ENCODE measurements at regions not wholly inside any gene's neighbourhood (a gene's known extent, or its start where the extent isn't known, plus 50 kb on each side); places are given as distances from the start of the nearest gene placed in this dataset.

GRCh38 chr16:7182510-7183109, 150.0 kb upstream of the RBFOX1 start:
- DNase-seq = no peak

DNA sequence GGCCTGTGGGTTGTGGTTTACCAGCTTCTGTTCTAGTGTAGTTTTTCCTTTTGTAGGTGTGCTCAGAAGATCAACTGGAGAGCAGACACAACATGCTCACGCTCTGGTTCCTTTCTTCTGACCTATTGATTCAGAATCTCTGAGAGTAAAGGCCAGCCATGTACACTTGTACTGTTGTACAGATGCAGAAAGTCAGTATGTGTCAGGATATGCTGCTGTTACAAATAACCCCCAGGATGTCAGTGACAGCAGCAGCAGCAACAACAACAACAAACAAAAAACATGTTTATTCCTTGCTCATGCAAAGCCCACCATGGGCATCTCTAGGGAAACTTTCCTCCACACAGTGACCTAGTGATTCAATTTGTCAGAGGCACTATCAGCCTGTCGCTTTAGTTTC, 154.8 kb upstream of the RBFOX1 start:
- no peak for DNase-seq

DNA sequence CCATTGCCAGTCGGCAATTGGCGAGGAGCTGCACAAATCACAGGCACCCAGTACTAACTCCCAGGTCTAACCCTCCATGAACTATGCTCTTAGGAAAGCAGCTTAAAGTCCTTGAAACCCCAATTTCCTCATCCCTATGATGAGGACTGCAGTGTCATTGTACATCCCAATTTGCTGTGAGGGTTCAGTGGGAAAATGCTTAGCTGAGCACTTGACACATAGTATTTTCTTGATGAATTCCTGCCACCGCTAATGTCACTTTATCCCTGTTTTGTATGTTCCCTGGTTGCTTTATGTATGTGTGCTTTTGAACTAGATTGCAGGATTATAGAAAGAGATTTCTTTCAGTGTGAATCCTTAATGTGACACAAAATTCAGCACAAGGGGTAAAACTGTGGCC, 161.5 kb upstream of the RBFOX1 start:
- no peak for DNase-seq

- DNase-seq = no peak
These were observed 165.0 kb upstream of the RBFOX1 start for GRCh38 chr16:7167626-7168025.

- no peak for DNase-seq
These were observed 170.8 kb upstream of the RBFOX1 start for GRCh38 chr16:7161891-7162290.

GRCh38 chr16:7160093-7160492, 172.6 kb upstream of the RBFOX1 start:
- DNase-seq = no peak

GRCh38 chr16:7158481-7158880, 174.2 kb upstream of the RBFOX1 start:
- no peak for DNase-seq

GRCh38 chr16:7150230-7150629, 182.4 kb upstream of the RBFOX1 start:
- DNase-seq = no peak

DNA sequence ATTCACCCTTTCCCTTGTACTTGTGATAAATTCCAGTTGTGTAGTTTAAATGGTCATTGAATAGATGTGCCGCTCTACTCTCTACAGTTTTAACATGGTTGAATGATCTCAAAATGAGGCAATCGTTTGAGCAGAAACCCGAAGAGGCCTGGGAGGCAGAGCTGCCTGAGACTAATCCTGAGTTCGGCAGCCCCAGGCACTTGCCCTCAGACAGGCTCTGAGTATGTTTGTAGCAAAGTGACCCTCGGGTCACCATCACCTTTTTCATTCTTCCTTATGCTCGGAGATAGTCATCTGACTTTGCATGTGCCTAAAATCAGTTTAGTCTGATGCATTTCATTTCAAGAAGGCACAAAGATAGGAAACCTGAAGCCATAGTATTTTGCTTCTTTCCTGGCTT, 184.0 kb upstream of the RBFOX1 start:
- no peak for DNase-seq

DNA sequence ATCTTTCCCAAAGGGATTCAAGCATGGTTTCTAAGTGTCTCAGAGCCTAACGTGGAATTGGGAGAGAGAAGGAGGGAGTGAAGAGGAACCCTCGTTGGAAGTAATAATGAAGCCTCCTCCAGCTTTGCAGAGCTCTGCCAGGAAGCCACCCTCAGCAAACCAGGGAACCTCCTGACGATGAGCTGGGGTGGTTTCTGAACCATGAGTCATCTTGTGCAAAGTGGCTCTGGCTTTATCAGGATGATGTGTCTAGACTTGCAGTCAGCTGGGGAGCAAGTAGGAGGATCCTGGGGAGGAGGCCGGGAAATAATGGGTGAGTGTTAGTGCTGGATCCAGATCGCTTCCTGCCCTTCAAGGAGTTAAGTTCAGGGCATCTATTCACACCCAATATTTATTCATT, 191.7 kb upstream of the RBFOX1 start:
- no peak for DNase-seq

DNA sequence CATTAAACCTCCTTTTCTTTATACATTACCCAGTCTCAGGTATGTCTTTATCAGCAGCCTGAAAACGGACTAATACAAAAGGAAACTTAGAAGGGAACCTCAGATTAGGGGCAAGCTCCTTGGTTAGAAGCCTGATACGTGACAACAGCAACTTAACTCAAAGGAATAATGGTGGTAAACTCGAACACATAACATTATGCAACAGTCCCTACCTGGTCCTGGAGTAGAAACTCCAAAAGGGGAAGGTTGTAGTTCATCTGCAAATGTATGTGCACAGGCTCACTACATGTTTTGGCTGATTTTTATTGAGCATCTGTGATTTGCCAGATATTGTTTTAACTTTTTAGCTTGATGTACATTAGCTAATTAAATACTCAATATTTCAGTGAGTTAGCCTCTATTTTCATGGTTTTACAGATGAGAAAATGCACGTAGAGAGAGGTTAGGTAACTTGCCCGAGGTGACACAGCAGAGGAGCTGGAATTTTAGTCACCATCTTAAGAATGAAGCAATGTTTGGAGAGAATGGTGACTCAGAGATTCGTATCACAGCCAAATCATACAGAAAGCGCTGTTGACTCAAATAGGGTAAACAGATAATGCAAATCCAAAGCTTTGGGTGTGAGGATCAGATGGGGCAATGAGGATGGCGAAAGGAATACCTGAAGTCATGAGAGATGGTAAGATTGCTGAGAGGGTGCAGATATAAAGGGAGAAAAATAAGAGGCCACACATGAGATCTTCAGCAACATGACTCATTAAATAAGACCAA, 194.9 kb upstream of the RBFOX1 start:
- DNase-seq = no peak

DNA sequence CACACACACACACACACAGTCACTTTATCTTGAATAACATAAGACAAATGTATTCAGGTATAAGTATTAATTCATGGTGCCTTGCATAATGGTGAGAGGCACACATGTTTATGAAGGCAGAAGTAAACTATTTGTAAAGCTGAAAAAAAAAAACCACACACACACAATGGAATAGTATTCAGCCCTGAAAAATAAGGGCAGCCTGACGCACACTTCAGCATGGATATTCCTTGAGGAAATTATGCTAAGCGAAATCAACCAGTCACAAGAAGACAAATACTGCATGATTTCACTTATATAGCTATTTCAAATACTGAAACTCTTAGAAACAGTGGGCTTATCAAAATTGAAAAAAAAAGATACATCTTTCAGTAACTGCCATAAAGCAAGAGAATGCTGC, 200.2 kb upstream of the RBFOX1 start:
- DNase-seq = no peak

DNA sequence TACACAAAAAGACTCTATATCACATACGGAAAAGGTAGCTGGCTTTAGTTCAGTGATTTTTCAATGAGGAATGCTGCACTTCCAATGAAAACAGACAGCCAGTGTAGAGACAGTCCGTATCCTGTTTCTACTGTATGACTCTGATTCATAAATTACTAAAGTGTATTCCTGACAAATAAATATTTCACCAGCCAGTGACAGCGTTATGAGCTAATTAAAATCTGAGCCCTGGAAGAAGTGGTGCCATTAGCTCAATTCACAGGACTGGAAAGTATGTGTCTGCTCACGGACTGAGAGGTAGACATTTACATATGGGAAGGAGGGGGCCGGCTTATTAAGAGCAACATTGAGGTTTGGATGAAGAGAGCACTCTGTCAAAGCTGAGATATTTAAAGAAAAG, 207.9 kb upstream of the RBFOX1 start:
- no peak for DNase-seq

DNA sequence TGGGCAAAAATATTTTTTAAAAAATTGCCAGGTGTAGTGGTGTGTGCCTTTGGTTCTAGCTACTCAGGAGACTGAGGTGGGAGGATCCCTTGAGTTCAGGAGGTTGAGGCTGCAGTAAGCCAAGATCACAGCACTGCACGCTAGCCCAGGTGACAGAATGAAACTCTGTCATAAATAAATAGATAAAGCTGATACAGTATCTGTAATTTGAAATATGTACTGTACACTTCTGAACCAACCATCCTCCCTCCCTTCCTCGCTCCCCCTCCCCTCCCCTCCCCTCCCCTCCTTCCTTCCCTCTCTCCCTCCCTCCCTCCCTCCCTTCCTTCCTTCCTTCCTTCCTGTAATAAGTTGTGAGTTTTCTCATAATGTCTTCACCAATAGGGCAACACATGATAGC, 208.4 kb upstream of the RBFOX1 start:
- no peak for DNase-seq

DNA sequence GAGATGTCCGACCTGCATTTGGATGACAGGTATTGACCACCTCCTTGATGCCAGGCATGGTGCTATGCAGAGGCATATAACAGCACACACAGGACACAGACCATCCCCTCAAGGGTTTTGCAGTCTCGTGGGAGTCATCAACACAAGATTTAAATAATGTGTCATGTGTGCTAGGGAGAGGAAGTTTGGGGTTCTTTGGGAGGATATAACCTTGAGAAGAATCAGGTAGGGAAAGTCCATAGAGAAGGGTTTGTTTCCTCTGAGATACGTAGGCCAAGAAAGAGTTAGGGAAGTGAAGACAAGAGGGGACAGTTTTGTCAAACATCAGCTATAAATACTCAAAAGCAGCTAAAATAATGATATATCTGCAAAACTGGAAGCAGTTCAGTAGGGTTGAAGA, 215.9 kb upstream of the RBFOX1 start:
- DNase-seq = no peak

GRCh38 chr16:7115898-7116297, 216.7 kb upstream of the RBFOX1 start:
- no peak for DNase-seq

GRCh38 chr16:7113949-7114348, 218.7 kb upstream of the RBFOX1 start:
- no peak for DNase-seq

GRCh38 chr16:7113395-7113794, 219.2 kb upstream of the RBFOX1 start:
- DNase-seq = no peak

DNA sequence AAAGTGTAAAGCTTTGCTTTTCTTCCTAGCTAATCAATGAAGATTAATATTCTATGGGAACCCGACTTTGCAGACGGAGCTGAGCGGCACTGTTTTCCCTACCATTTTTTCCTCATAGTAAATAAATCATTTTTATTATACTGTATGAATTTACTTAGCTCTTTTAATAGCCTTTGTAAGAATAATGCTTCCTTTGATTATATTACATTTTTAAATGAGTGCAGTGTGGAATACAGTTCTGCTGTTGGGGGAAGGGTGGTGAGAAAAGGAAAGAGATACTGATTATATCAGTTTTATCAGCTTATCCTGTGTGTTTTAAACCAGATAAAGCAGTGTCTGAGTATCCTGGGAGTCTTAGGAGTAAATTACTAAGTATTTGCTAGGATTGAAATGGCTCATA, 221.4 kb upstream of the RBFOX1 start:
- no peak for DNase-seq

- no peak for DNase-seq
These were observed 225.2 kb upstream of the RBFOX1 start for GRCh38 chr16:7107436-7107835.

DNA sequence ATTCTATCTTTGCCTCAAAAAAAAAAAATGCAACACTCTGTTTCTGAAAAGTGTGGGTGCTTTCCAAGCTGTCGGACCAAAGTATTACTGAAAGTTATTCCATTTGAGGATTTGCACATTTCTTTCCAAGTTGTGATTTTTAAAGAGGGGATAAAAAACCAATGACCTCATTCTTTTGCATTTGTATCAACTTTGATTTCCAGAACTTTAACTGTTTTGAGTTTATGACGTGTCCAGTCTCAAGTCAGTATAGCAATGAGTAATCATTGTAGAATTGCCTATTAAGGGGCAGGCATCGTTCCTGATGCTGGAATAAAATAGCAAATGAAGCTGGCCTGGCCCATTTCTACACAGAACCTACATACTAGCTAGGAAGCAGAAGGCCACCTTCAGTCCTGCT, 229.6 kb upstream of the RBFOX1 start:
- no peak for DNase-seq

DNA sequence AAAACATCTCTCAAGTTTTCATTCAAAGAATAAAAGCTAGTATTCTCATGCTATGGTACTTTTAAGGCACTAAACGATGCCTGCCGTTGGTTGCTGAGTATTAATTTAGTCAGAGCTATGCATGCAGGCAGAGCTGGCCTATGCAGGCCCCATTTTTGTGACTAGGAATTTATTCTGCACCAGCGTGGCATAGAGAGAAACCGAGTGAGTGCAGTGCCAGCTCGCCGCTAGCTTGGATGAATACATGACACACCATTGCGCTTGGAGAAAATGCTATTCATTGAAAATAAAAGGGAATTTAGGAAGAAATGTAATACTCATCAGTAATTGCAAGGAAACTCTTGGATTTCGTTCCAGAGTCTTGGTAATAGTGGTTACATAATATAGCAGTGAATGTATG, 231.6 kb upstream of the RBFOX1 start:
- no peak for DNase-seq

GRCh38 chr16:7097518-7097917, 235.1 kb upstream of the RBFOX1 start:
- no peak for DNase-seq

GRCh38 chr16:7093511-7093910, 239.1 kb upstream of the RBFOX1 start:
- DNase-seq = no peak

DNA sequence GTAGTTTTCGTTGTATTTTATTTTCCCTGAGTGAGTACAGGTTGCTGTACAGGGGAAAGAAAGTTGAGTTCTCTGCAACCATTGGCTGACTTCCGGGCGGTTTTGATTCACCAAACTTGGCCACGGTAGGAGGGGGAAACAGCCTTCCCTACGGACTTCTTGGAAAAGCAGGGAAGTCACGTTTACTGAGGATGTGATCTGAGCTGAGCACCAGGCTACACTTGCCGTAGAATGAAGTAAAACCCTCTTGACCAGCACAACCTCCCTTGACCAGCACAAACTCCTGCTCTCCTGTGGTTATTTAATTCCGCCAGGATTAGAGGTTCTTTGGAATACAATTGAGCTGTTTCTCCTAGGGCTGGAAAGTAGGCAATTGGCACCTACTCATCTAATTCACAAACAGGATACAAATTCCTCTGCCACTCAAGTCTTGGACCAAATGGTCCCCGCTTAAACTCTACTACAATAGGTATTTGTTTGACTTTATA, 242.0 kb upstream of the RBFOX1 start:
- DNase-seq = no peak

Data from suppressor macrophage treated with lipopolysaccharide for 4 hours (primary cell).